GM21381 (cell line): ENCODE measurements at regions not wholly inside any gene's neighbourhood (a gene's known extent, or its start where the extent isn't known, plus 50 kb on each side); places are given as distances from the start of the nearest gene placed in this dataset.
A peak's percentile ranks its signal among the peaks of the same experiment; 100 is the strongest.
"Not testable (repeated sequence)": the region's sequence is repeated elsewhere in the genome, so short reads cannot be mapped to it uniquely, and the experiment has no call there.

Experiments used
- ATAC-seq: cut with Tn5 transposase; IDR thresholded peaks from one replicate; pipeline ENCODE4 v1.9.1; 2021; ENCODE audit warnings: mild to moderate bottlenecking, moderate library complexity; ENCODE audit not compliant: unreplicated experiment

- no peak for ATAC-seq
These were observed 197.8 kb downstream of the MEMO1 start for GRCh38 chr2:31813016-31813415.

- peak; percentile 98 for ATAC-seq
These were observed 198.6 kb downstream of the MEMO1 start for GRCh38 chr2:31812051-31812798.

DNA sequence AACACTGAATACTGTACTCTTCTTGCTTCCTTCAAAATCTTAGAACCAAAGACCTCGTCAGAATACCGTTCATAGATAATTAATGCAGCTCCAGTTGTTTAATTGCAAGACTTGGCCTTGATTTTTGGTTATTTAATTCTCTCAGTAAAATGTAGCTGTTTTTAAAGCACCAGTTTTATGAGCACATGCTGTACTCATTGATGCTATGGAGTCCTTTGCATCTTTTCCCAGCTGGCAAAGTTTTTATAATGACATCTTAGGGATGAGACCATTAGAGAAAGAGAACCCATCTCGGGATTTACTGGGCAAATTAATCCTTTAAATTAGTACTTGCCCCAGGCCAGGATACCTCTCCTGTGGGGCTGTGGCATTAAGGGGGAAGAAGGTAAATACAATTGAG, 199.3 kb downstream of the MEMO1 start:
- ATAC-seq, result no peak

GRCh38 chr2:31810200-31810917, 200.4 kb downstream of the MEMO1 start:
- no peak for ATAC-seq

GRCh38 chr2:31805688-31806087, 205.1 kb downstream of the MEMO1 start:
- no peak for ATAC-seq

DNA sequence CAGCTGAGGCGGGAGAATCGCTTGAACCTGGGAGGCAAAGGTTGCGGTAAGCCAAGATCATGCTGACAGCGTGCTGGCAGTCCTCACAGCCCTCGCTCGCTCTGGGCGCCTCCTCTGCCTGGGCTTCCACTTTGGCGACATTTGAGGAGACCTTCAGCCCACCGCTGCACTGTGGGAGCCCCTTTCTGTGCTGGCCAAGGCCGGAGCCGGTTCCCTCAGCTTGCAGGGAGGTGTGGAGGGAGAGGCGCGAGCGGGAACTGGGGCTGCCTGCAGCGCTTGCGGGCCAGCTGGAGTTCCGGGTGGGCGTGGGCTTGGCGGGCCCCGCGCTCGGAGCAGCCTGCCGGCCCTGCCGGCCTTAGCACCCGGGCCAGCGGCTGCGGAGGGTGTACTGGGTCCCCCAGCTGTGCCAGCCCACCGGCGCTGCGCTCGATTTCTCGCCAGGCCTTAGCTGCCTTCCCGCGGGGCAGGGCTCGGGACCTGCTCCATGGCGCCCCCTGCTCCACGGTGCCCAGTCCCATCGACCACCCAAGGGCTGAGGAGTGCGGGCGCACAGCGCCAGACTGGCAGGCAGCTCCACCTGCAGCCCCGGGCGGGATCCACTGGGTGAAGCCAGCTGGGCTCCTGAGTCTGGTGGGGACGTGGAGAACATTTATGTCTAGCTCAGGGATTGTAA, 207.2 kb downstream of the MEMO1 start:
- not testable (repeated sequence) for ATAC-seq

DNA sequence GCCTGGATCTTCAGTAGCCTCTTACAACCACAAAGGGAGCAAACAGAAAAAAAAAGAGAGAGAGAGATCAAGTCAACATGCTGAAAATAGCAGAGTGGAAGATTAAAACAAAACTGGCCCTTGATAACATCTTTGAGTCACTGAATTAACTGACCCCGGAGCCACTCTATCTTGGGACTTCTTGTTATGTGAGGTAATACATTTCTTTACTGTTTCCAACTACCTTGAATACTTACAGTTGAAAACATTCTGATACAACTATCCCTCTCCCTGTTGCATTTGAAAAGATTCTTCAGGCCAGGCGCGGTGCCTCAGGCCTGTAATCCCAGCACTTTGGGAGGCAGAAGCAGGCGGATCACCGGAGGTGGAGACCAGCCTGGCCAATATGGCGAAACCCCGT, 208.1 kb downstream of the MEMO1 start:
- no peak for ATAC-seq

- not testable (repeated sequence) for ATAC-seq
These were observed 211.5 kb downstream of the MEMO1 start for GRCh38 chr2:31799282-31799681.

GRCh38 chr2:31788273-31788672, 207.5 kb upstream of the SRD5A2 start:
- ATAC-seq, result no peak

GRCh38 chr2:31785876-31786275, 205.1 kb upstream of the SRD5A2 start:
- peak; percentile 70 for ATAC-seq

GRCh38 chr2:31784868-31785267, 204.1 kb upstream of the SRD5A2 start:
- no peak for ATAC-seq

- not testable (repeated sequence) for ATAC-seq
These were observed 202.8 kb upstream of the SRD5A2 start for GRCh38 chr2:31783446-31784091.

DNA sequence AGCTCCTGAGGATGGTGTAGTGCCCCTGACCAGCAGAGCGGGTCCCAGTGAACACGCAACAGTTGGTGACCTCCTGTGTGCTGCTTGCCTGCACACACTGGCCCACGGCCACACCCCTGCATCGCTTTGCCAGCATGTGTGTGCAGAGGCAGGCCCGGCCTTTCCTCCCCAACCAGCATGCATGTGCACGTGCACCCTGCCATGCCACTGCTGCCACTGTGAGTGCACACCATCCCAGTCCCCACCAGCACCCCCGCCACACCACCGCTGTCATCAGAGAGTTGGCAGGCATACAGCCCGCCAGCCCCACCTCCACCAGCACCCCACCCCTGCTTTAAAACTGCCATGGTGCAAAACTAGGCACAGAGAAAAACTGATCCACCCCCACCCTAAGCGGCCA, 197.4 kb upstream of the SRD5A2 start:
- ATAC-seq, result no peak

GRCh38 chr2:31770741-31771140, 190.0 kb upstream of the SRD5A2 start:
- ATAC-seq, result no peak

DNA sequence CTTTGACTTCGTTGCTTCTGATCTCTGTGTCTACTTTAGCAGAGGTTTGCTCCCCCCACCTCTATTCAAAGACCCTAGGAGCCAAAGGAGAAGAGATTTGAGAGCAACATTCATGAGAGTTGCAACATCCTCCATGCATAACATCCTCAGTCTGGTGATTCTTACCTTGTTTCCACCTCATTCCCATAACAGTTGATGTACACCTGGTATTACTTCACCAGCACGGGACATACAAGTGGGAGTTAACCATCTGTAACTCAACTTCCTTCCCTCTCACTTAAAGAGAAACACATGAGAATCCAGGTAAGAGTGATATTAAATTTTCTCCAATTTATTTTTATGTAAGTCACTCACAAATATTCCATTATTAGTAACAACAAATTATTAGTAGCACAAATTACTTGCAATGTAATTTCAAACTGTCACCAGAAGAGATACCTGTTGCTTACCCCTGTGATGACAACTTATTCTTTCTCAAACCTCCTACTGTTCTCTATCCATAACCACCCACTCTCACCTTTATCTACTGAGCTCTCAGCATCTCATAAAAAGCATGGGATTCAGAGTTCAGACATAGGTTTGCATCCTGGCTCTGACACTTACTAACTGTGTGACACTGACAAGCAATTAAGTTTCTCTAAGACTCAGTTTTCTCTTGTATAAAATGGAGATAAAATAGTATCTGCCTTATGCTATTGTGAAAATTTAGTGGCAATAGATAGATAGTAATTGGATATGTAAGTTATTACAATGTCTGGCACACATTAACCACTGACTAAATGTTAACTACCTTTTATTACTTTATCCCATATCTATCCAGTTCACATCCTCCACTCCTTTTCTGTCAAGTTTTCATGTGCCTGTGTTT, 184.6 kb upstream of the SRD5A2 start:
- ATAC-seq, result no peak

DNA sequence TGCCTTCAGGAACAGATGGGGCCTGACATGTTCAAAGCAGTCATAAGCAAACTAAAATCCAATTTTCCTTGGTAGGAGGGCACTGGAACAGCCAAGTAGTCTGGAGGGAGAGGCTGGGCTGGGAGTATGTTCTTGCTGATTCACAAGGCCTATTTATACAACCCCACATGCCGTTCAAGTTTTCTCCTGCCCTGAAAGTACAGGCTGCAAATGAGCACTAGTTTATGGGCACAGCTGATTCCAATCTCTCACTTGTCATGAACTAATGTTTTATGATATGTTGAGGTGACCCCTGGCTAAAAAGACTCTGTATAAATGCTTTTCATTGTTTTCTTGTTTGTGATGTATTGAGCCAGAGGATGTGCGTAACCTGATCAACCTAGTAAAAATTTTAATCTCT, 183.4 kb upstream of the SRD5A2 start:
- no peak for ATAC-seq

DNA sequence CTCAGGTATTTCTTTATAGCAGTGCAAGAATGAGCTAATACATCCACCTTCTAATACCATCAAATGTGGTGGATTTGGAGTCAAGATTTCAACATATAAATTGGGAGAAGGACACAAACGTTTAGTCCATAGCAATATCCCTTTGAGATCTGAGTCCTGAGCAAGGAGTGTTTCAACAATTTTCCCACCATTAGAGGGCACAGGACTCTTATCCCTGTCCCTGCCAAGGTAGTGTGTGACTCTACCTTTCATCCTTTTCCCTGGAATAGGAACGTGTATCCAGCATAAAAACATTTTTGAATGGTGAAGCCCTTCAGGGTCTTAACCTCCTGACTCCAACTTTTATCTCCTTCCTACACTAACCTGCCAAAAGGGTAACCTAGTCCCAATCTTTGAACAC, 181.3 kb upstream of the SRD5A2 start:
- no peak for ATAC-seq

DNA sequence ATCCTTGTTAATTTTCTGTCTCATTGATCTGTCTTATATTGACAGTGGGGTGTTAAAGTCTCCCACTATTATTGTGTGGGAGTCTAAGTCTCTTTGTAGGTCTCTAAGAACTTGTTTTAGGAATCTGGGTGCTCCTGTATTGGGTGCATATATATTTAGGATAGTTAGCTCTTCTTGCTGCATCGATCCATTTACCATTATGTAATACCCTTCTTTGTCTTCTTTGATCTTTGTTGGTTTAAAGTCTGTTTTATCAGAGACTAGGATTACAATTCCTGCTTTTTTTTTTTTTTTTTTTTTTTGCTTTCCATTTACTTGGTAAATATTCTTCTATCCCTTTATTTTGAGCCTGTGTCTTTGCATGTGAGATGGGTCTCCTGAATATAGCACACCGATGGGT, 176.6 kb upstream of the SRD5A2 start:
- not testable (repeated sequence) for ATAC-seq

- not testable (repeated sequence) for ATAC-seq
These were observed 168.0 kb upstream of the SRD5A2 start for GRCh38 chr2:31748746-31749145.

GRCh38 chr2:31748041-31748440, 167.3 kb upstream of the SRD5A2 start:
- no peak for ATAC-seq
